Stimulated activated CD4-positive, alpha-beta T cell treated with anti-CD3 and anti-CD28 coated beads, Interleukin-15, amount 100 ng/mL, for 24 hours (primary cell): ENCODE measurements at regions not wholly inside any gene's neighbourhood (a gene's known extent, or its start where the extent isn't known, plus 50 kb on each side); places are given as distances from the start of the nearest gene placed in this dataset.

Experiments
- DNase-seq: peaks from one replicate; pipeline ENCODE4 v3.0.0-alpha.2; 2020

DNA sequence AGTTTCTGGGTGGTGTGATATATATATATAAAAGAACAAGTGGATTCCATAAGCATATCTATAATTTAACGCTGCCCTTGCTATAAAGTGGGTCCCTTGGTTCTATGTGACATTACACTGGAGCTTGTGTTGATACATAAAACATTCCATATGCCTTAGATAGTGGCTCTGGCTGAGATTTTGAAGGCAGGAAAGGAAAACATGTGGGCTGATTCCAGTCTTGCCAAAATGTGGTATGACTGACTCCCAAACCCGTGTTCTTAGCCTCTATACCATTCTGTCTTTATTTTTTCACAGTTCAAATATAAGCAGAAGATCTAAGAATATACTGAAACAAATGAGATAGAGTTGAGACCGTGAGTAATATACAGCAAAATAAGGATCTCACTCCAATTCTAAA lies 522.8 kb upstream of the LRRC4C start:
- no peak for DNase-seq

DNA sequence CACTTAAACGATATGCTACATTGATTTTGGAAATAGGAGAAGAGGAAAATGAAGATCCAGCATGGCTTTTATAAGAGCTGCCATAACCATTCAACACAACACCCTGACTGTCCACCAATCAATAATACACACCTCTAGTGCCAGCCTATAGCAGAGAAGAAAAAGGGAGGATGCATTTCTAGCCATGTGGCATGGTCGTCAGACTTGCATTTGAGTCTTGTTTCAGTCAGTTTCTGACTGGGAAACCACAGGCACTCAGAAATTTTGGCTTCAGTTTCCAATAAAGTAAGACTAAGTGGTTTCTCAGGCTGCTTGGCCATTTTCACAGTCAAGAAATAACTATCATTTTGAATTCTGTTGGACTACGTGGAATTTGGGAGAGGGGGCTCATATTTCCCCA lies 523.5 kb upstream of the LRRC4C start:
- DNase-seq, result no peak

DNA sequence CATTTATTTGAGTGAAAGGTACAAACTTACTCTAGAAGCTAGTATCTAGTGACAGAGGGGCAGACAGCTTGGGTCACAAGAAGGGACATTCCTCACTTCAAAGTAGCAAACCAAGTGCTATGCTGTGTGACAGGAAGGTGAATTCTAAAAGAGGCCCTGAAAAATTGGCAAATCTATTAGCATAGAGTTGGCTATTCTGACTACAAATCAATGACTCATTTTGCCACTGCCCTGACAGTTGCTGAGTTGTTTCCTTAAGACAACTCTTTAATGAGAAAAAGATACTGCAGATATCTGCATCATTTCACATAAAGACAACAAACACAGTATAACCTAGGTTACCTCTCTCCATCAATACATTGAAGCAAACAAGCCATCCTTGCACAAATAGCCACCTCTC lies 524.0 kb upstream of the LRRC4C start:
- no peak for DNase-seq

DNA sequence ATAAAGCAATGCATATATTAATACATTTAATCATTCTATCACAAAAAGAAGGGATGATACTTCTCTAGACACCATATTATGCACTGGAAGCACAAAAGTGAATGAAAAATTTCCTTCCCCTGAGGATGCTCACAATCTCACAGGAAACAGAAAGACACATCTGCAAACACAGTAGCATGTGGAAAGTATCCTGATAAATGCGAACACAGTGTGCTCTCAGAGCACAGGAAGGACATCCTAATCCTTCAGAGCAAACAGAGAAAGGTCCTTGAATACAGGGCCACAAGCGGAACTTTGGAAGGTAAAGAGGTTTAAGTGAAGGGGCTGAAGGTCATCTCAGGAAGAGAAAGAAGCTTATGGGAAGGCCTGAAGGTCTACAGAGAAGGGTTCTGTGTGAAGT lies 524.6 kb upstream of the LRRC4C start:
- DNase-seq, result no peak

DNA sequence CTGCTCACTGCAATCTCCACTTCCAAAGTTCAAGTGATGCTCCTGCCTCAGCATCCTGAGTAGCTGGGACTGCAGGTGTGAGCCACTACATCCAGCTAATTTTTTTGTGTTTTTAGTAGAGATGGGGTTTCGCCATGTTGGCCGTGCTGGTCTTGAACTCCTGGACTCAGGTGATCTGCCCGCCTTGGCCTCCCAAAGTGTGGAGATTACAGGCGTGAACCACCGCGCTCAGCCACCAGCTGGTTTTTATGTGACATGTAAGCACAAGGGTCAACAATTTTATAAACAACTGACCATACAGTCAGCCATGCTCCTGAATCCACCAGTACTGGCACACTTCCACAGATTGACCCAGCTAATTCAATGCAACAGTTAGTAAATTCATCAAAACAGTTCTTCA lies 526.3 kb upstream of the LRRC4C start:
- no peak for DNase-seq

DNA sequence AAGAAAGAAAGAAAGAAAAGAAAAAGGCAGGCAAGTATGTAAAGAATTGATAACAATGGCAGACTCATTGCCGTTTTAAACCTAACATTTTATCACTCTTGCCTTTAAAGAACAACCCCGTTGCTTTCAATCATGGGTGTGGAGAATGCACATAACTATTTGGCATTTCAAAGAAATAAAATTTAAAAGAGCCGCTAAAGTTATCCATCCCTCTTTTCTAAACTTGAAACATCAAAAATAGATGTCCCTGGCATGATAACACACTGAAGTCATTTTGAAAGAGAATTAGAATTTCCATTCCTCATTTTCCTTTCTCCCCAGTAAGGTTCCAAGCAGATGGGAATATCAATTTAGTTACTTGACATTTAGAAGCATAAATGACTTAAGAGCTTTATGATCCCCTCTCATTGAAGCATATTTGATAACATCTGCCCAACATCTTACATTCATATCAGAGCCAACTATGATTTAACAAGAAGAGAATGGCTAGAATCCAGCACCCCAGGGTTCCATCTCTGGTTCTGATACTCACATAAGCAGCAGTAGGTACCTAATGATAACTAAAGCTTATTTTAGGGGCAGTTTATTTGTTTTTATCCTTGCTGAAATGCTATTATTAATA lies 529.6 kb upstream of the LRRC4C start:
- DNase-seq, result no peak

DNA sequence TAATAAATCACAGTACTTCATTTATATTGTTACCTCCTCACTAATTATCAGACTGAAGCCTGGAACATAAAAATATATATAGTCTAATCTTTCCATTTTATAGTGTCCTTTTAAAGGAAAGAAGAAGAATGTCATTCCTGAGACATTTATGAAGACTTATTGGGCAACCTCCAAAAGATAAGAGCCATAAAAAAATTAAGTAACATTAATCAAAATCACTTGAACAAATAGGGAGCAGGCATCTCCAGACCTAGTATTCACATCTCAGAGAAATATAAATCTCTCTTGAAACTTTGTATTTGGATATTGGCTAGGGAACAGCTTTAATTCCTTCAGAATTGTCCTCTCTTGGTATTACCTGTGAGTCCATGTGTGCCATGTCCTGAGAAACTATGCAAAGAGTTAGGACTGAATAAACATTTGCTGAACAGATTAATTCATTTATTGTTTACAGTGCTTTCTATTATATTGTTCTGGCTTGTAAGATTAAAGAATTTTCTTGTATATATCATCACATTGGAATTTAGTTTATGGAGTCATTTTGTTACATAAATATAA lies 530.5 kb upstream of the LRRC4C start:
- no peak for DNase-seq

DNA sequence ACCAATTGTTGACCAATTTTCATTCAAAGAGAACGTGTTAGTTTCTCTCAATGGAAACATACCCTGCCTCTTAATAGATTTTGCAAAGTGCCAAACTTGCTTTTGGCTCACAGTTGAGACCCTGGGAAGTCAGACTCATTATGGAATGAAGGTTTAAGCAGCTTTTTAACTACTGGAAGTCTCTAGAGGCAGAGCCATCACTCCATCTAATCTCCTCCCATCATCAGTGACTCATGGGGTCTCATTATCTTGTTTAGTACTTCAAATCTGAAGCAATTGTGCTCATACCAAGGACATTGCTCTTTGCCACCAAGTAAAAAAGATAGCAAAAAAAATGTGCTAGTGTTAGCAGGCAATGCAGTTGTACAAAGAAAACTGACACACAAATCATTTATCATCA lies 537.1 kb upstream of the LRRC4C start:
- DNase-seq, result no peak

DNA sequence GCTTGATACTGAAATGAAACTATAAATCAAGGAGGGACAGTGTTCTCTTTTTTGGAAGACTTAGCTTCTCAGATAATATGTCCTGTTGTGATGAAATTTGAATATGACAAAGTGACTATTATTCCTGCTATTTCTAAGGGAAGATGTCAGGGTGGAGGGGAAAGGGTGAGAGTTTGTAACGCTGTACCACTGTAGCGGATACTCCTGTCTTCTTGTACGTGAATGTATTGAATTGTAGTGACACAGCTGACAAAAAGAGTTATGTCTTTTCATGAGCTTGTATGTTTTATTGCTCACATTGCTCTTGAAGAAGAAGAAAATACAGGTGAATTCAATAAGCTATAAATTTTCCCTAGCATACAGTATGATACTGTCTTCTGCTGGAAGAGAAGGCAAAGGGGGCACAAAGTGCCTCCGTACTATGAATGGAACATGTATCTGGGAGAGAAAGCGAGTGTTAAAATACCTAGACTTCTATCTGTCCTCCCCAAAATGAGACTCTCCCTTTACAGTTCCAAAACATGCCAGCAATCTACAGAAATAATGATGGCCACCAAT lies 538.5 kb upstream of the LRRC4C start:
- DNase-seq, result no peak

DNA sequence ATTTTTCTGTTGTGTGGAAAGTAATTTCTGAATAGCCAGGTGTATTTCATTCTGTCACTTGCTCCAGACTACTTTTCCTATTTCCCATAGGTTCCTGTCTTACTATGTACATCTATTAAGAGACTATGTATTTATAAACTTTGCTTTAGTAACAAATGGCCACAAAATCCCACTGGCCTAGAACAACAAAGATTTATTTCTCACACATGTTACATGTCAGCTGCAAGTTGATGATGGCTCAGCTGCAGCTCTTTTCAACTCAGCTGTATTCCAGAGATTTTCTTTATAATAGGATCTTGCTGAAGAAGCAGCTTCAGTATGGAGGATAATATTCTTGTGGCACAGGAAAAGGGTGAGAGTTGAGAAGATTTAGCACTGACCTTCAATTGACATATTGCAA lies 539.6 kb upstream of the LRRC4C start:
- DNase-seq, result no peak

DNA sequence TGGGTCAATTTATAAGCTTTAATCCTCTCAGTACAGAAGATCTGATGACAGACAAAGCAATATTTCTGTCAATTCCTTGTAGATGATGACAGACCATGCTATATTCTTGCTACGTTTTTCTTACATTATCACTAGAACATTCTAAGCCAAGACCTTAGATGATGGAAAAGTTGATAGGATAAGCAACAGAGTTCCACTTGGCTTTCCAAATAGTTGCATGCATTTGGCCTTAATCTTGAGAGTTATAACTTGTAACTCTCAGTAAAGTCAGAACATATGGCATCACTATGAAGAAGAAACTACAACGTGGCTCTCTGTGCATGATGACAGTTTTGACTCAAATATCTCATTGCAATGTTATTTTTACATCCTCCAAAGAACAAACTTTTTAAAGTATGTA lies 544.3 kb upstream of the LRRC4C start:
- no peak for DNase-seq

DNA sequence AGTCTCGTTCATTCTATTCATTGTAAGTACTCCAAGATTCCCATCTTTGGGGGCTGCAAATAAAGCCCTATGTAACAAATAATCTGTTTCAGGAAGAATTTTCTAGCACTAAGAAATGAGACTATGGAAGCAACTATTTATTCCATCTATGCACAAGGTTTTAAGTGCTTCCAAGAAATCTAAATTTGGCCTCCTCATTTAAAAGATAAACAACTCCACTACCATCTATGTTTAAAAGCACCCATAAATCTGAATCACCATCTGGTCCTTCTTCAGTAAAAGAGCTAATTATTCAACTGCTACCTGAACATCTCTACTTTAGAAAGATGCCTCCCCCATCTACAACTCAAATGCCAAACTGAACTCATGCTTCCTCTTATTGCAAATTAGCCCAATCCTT lies 547.3 kb upstream of the LRRC4C start:
- DNase-seq, result no peak

DNA sequence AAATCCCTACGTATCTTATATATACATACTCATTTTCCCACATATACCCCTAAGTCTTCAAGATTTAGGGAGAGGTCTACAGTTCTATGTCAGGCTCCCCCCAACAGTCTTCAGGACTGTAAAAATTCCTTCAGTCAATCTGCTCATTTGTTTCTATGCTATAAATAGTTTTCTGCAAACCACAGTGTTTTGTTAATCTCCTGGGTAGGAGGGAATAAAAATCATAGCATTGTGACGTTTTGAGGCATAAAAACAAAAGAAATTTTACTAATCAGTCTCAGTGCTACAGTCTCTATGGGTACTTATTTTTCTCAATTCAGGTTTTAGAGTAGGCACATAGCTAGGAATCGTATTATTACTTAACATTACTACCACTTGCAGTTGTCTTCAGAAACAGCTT lies 552.8 kb upstream of the LRRC4C start:
- DNase-seq, result no peak

DNA sequence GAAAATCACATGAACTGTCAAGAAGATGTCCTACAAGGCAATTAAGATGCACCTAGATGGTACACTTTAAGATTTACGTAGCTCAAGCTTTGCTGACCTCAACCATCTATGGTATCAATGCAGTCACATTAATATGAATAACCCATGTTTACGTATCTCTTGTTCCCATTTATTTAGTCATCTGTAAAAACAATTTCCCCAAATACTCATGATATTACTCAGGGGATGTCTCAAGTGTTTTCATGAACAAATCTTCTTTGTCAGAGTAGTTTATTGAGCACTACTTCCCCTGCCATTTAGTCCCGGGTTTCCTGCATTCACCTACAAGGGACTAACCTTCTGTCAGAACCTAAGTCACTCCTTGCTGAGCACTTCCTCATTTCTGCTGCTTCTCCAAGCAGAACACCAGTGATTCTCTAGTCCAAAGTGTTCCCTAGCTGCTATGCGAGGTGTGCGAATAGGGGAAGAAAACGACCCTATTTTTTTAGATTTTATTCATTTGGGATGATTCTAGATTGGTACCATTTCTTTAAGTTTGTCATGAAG lies 554.3 kb upstream of the LRRC4C start:
- no peak for DNase-seq

DNA sequence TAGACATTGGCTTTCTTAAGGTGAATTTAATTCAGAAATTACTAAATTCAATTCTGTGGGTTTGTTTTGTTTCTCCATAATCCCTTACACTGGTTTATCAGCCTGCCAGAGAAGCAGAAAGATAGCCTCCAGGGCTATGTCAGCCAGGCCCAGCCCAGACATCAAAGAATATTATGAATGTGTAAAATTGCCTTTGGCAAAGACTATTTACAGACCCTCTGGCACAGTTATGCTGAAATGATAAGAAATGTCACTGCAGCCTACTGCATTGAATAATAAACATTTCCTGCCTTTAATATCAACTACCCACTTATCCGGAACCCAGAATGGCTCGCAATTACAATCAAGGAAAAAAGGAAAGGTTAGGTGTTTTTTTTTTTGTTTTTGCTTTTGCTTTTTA lies 562.5 kb upstream of the LRRC4C start:
- DNase-seq, result no peak

DNA sequence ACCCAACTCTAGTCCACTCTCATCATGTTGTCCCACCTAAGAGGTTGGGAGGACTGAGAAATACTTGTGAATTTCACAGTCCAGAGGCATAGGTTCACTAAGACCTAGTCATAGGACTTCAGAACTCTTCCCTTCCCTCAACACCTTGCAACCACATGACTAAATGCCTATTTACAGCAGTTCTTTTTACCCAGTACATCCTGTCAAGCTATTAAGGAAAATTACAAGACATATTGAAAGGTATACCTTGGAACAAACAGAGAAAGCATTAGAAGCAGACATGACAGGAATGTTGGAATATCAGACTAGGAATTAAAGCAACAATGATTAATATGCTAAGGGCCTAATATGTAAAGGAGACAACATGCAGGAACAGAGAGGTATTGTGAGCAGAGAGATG lies 563.8 kb upstream of the LRRC4C start:
- no peak for DNase-seq

DNA sequence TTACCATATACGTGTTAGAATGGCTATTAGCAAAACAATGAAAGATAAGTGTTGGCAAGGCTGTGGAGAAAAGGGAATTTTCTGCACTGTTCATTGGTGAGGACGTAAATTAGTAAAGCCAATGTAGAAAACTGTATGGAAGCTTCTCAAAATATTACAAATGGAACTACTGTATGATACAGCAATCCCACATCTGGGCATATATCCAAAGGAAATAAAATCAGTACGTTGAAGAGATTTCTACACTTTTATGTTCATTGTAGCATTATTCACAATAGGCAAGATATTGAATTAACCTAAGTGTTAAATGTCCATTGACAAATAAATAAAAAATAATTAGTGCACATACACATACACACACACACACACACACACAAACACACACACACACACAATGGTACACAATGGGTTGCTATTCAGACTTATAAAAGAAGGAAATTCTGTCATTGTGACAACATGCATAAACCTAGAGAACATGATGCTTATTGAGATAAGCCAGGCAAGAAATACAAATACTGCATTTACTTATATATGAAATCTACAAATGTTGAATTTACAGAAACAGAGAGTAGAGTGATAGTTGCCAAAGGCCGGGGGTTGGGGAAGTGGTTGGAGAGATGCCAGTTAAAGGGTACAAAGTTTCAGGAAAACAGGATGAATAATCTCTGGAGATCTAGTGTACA lies 565.8 kb upstream of the LRRC4C start:
- no peak for DNase-seq

DNA sequence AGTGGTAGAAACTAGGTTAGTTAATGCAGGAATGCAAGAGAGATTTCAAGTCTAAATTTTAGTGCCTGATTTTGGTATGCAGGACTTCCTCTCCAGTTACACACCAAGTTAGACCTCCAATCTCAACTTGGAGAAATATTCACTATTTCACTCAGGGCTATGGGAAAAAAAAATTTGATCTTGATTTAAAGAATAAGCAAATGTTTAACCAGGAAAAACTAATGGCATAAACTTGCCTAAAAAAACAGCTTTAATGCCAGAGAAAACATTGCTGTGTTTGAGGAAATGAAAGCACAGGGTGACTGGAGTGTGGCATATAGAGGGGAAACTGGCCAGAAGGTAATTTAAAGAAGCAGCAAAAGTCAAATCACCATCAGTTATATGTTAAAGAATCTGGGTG lies 575.4 kb upstream of the LRRC4C start:
- no peak for DNase-seq

DNA sequence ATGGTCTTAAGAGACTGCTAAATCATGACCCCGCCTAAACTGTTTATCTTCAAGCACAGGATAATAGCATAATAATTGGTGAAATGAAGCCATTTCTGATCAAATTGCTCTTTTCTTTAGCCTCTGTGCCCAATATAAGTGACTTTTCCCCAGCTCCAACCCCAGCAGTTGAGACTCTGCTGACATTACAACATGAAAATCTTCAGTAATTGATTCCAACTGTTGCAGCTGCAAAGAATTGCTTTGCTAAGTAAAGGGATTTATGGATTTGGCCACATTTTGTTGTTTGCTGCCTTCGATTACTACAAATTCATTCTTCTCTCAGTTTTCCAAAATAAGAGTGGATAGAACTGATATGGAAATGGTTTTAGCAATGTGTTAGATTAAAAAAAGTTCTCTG lies 576.7 kb upstream of the LRRC4C start:
- no peak for DNase-seq

DNA sequence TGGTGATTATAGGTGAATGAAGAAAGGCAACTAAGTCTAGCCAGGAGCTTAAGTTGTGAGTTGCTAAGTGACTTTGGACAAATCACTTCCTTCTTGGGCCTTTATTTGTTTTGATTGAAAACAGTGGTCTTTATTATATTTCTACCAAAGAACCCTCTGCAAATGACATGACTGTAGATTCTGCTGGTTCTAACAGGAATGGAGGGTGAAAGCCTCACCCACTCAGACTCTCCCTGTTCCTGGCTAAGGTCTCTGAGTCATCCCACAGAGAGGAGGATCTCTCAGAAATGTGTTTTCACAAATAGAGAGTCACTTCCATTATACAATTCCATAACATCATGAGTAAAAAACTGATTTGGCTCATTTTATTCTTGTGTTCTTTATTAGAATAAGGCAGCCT lies 583.9 kb upstream of the LRRC4C start:
- DNase-seq, result no peak

DNA sequence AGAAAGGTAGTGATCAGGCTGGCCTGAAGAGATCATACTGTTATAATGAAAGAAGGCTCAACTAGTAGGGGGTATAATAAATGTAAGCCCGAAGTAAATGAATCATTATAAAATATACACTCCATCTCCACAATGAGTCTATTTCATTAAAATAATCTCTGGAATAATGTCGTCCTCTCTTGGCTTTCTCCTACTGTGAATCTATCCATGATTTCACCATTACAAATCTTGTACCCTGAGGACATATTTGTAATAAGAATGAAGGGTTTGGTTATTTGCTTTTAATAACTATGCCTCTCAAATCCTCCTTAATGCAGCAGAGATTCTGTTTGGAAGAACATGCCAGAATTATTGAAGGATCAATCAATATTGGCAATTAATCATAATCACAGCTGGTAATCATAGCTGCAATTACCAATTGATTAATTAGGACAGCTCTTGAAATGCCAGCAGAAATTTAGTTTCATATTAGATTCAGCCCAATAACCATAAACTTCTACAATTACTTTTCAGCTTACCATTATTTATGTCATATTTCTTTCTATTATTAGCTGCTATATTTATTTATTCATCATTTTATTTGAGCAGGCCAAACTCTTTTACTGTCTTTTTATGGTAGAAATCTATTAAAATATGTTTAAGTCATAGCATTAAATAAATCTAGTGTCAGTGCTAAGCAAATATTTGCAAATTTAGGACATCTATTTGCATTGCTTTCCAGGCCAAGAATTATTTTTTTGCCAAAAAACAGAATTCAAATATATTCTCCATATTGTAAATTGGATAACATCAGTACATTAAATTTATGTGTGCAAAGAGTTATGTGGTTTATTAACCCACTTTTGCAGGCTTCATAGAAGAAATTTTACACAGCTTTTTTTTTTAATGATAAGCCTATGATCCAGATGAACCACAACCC lies 588.4 kb upstream of the LRRC4C start:
- DNase-seq, result no peak

DNA sequence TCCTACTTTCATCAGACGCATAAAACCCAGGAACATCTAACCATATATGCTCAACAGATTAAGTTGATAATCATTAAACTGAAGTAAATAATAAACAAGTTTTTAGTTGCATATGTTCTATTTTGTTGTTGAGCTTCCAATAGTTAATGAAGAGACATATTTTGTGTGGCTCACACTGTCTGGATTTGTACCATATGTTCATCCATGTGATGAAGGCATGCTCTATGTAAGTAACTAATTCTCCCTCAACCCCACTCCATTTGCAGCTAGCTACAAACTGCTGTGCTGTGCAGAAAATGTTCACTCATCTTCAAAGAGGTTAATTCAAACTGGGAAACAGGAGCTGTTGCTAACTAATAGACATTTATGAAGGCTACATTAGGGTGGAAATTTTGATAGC lies 589.7 kb upstream of the LRRC4C start:
- DNase-seq, result no peak

DNA sequence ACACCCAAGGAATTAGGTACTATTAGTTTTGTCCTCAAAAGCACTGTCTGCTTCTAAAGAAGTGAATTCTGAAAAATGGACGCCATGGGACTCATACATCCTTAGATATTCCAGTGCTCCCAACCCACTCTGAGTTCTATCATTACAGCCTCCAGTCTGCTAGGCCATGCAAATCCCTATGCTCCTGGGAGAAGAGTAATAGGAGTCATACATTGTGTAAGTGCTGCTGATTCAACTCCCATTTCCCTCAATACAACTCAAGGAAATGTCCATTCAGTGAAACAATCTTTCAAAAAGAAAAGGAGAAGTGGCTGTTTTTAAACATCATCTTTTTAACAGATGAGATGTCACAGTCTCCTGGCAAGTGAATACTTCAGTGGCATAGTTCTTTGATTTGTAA lies 590.2 kb upstream of the LRRC4C start:
- no peak for DNase-seq
